Adipocyte (in vitro differentiated cells): ENCODE measurements at regions not wholly inside any gene's neighbourhood (a gene's known extent, or its start where the extent isn't known, plus 50 kb on each side); places are given as distances from the start of the nearest gene placed in this dataset.
"Not testable (repeated sequence)": the region's sequence is repeated elsewhere in the genome, so short reads cannot be mapped to it uniquely, and the experiment has no call there.

ENCODE experiments used
- DNase-seq: peaks from one replicate; pipeline ENCODE4 v3.0.0-alpha.2; 2015; ENCODE audit warnings: low read depth
- H3K27me3 ChIP-seq: replicated peaks from 2 replicates; pipeline ENCODE4 v1.7.0; 2013; ENCODE audit warnings: mild to moderate bottlenecking, low read length, moderate library complexity; ENCODE audit not compliant: control insufficient read depth, insufficient read depth
- H3K36me3 ChIP-seq: 2 replicates; pipeline ENCODE4 v1.7.0; 2013; ENCODE audit warnings: low read length, mild to moderate bottlenecking, moderate library complexity; ENCODE audit not compliant: control insufficient read depth, insufficient read depth, severe bottlenecking
- H3K4me1 ChIP-seq: 2 replicates; pipeline ENCODE4 v1.7.0; 2013; ENCODE audit warnings: mild to moderate bottlenecking, low read length, moderate library complexity; ENCODE audit not compliant: control insufficient read depth, insufficient read depth
- H3K4me3 ChIP-seq: 2 replicates; pipeline ENCODE4 v1.7.0; 2013; ENCODE audit warnings: mild to moderate bottlenecking, low read length, moderate library complexity
- H3K9ac ChIP-seq: 2 replicates; pipeline ENCODE4 v1.7.0; 2013; ENCODE audit warnings: mild to moderate bottlenecking, low read length, moderate library complexity
- H3K9me3 ChIP-seq: 2 replicates; pipeline ENCODE4 v1.7.0; 2013; ENCODE audit warnings: mild to moderate bottlenecking, low read length, moderate library complexity; ENCODE audit not compliant: control insufficient read depth

DNA sequence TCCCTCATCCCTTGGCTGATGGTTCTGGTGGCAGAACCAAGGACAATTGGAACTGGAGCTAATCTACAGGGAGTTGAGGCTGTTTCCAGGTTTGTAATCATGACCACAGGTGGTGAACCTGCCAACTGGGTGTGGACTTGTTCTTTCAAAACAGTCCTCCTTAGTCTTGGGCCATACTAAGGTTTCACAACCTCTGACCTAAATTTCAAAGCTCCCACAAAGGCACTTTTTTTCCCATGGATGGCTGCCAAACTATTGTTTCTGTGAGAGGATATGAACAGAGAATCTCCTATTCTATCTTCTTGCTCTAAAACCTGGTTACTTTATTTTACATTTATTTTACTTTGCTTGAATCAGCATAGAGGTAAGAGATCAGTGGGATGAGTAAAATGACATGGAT lies 106.5 kb upstream of the IZUMO3 start:
- H3K36me3 ChIP-seq, result no peaks in the 10 kb centered on the region
- H3K4me3 ChIP-seq, result no peak overlapping the region
- no peak for DNase-seq
- no peaks in the 10 kb centered on the region for H3K4me1 ChIP-seq
- no peak overlapping the region for H3K9ac ChIP-seq
- no peaks in the 10 kb centered on the region for H3K27me3 ChIP-seq
- peaks cover 13% of the 10 kb centered on the region for H3K9me3 ChIP-seq

DNA sequence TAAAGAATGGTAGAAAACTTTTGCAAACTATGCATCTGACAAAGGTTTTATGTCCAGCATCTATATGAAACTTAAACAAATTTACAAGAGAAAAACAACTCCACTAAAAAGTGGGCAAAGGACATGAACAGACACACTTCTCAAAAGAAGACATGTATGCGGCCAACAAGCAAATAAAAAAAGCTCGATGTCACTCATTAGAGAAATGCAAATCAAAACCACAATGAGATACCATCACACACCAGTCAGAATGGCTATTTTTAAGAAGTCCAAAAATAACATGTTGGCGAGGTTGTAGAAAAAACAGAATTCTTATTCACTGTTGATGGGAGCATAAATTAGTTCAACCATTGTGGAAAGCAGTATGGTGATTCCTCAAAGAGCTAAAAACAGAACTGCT lies 83.1 kb upstream of the IZUMO3 start:
- not testable (repeated sequence) for H3K27me3 ChIP-seq, H3K9ac ChIP-seq, H3K9me3 ChIP-seq, H3K4me1 ChIP-seq, H3K36me3 ChIP-seq, DNase-seq, H3K4me3 ChIP-seq

DNA sequence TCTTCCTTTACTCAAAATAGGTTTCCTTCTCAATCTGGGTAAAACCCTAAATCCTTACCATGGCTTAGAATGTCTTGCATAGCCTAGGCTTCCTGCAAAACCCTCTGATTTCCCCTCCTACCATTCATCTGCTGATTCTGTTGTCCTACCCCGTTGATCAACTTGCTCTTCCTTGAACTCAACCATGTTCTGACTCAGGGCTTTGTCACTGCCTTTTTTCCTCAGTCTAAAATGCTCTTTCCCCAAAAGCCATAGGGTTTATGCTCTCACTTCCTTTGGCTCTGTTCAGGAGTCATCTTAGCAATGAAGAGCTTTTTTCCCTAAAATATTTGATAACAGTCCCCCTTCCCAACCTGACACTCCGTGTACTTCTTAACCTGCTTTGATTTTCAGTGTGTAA lies 79.4 kb upstream of the IZUMO3 start:
- H3K4me1 ChIP-seq, result no peaks in the 10 kb centered on the region
- H3K9ac ChIP-seq, result no peak overlapping the region
- no peaks in the 10 kb centered on the region for H3K36me3 ChIP-seq
- H3K4me3 ChIP-seq, result no peak overlapping the region
- H3K27me3 ChIP-seq, result no peaks in the 10 kb centered on the region
- no peaks in the 10 kb centered on the region for H3K9me3 ChIP-seq
- DNase-seq, result no peak

DNA sequence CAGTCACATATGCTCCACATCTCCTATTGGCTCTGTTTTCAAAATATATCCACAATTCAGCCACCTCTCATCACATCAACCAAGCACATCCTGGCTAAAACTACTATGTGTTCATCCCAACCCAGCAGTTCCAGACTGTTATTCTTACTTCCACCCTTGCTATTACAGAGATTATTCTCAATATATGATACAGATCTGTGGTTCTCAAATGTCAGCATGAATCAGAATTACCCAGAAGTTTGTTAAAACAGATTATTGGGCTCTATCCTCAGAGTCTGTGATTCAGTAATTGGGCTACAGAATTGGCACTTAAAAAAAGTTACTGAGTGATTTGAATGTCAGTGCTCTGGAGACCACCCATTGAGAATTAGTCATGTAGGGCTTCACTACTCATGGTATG lies 78.8 kb upstream of the IZUMO3 start:
- no peaks in the 10 kb centered on the region for H3K36me3 ChIP-seq
- DNase-seq, result no peak
- no peak overlapping the region for H3K4me3 ChIP-seq
- H3K27me3 ChIP-seq, result no peaks in the 10 kb centered on the region
- H3K9ac ChIP-seq, result no peak overlapping the region
- no peaks in the 10 kb centered on the region for H3K9me3 ChIP-seq
- H3K4me1 ChIP-seq, result no peaks in the 10 kb centered on the region

DNA sequence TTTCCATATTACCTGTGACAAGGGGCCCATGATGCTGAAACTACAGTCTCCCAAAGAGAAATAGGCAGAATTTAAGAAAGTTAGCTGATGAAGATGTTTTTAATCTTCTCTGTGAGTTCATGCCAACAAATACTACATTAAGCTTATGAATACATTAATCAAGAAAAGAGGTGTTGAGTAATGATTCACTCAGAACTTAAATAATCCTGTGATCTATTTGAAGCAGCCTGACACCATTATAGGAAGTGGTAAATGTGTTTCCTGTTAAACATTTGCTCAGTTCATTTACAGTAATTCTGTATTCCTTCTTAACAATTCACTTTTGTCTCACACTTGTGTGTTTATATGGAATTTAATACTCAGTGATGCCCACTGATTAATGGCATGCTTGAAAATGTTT lies 75.0 kb upstream of the IZUMO3 start:
- Histone ChIP-seq H3K36me3 (no peaks in the 10 kb centered on the region), H3K9ac (no peak overlapping the region), H3K4me1 (no peaks in the 10 kb centered on the region), H3K27me3 (no peaks in the 10 kb centered on the region), H3K4me3 (no peak overlapping the region), H3K9me3 (no peaks in the 10 kb centered on the region)
- no peak for DNase-seq

DNA sequence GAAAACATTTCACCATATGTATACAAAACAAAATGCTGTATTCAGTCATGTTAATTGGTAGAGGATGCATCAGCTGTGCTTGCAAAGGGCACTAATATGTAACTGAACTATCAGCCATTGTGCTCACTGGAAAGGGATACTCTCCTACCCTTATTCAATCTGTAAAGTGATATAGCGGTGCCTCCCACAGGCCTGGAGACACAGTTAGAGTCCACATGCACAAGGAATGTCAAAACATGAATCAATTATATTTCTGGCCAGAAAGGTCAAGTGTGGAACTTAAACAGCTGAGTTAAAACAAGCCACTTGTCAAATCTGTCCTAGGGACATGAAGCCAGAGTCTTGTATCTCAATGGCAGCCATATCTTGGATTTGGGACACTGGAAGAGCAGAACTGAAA lies 71.2 kb upstream of the IZUMO3 start:
- DNase-seq, result no peak
- Histone ChIP-seq H3K9ac (no peak overlapping the region), H3K27me3 (no peaks in the 10 kb centered on the region)

DNA sequence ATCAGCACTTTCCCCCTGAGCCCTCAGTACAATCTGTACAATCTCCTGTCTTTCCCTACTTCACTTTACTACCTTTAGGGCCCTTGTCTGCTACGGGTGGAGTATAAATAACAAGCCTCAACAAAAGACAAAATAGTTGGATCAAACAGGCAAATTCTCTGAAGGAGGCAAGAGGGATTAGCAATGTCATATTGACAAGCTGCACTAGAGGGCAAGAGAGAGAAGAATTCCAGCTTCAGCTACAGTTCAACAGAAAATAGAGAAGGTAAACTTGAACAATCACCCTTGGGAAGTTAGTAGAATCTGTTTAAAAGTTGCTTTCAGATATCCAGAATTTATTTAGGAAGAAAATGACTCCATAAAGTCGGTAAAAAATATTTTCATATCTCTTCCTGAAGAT lies 68.4 kb upstream of the IZUMO3 start:
- H3K36me3 ChIP-seq, result no peaks in the 10 kb centered on the region
- H3K27me3 ChIP-seq, result no peaks in the 10 kb centered on the region
- H3K9ac ChIP-seq, result no peak overlapping the region
- no peak overlapping the region for H3K4me3 ChIP-seq
- DNase-seq, result no peak
- no peaks in the 10 kb centered on the region for H3K4me1 ChIP-seq
- H3K9me3 ChIP-seq, result no peaks in the 10 kb centered on the region

More for the DNA sequence above, 71.2 kb upstream of the IZUMO3 start:
- no peaks in the 10 kb centered on the region for H3K9me3 ChIP-seq
- no peaks in the 10 kb centered on the region for H3K4me1 ChIP-seq
- H3K36me3 ChIP-seq, result no peaks in the 10 kb centered on the region
- no peak overlapping the region for H3K4me3 ChIP-seq

DNA sequence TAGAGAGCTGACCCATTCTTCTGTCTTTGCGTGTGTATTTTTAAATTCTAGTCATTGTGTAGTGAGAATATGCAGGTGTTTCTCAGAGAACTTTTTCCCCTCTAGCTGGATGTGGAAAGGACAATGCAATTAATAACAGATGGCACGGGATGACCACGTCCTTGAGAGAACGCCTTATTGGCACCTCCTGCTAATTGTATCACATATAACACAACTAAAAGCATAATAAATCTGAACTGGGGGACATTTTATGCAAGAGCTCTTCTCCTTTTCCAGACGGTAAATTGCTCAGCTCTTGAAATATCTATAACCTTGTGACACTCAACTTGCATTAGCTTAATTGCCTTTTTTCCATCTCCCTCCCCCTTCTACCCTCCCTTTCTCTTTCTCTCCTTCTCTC lies 62.9 kb upstream of the IZUMO3 start:
- no peak for DNase-seq
- Histone ChIP-seq H3K36me3 (no peaks in the 10 kb centered on the region), H3K4me1 (no peaks in the 10 kb centered on the region), H3K27me3 (no peaks in the 10 kb centered on the region), H3K4me3 (no peak overlapping the region), H3K9me3 (no peaks in the 10 kb centered on the region), H3K9ac (no peak overlapping the region)

DNA sequence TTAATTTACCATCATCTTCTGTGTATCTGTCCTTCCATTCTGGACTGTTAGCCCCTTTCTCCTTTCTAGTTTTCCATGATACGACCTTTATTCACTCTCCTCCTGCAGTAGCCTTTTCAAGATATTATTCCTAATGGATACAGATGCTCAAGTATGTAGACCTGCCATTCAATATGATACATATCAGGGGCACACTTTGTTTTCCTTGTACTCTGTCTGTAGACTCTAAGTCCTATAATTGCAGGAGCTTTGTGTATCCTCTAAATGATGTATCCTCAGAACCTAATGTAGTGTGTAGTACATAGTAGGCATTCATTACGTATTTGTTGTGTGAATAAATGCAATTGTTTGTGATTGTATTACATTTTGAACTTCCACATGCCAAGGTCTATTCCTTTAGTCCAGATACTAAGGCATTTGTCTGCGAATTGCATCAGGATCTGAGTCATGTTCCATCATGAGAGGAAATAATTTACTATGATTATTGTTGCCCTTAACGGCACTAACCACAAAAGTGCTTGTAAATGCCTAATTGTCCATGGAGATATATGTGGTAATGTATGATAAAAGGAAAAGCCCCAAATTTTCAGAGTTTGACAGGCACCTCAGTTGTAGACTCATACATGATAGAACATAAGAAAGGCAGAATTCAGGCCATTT lies 57.1 kb upstream of the IZUMO3 start:
- Histone ChIP-seq H3K36me3 (no peaks in the 10 kb centered on the region), H3K9me3 (no peaks in the 10 kb centered on the region), H3K9ac (no peak overlapping the region), H3K4me1 (no peaks in the 10 kb centered on the region), H3K27me3 (no peaks in the 10 kb centered on the region), H3K4me3 (no peak overlapping the region)
- DNase-seq, result peak; percentile 13
